AG04450 (cell line): ENCODE measurements at regions not wholly inside any gene's neighbourhood (a gene's known extent, or its start where the extent isn't known, plus 50 kb on each side); places are given as distances from the start of the nearest gene placed in this dataset.

Experiments
- CTCF ChIA-PET: fragments of 300-600, 350-600 bp; formaldehyde crosslinking; extraction: SDS; loops from one replicate; lab custom pipeline; 2022; ENCODE audit warnings: antibody characterized with exemption, inconsistent platforms; lab: Charles Lee
- POLR2A ChIA-PET: fragments of 350-600 bp; formaldehyde crosslinking; extraction: SDS; loops from one replicate; lab custom pipeline; 2021; ENCODE audit warnings: antibody characterized with exemption, inconsistent platforms; lab: Yijun Ruan, JAX
- DNase-seq: peaks from one replicate; pipeline ENCODE4 v3.0.0-alpha.2; 2011; ENCODE audit warnings: low read depth, low spot score
- H3K27ac ChIP-seq: one replicate; pipeline ENCODE4 v1.5.1; 2012; ENCODE audit warnings: low read depth, low read length, control low read depth
- H3K27me3 ChIP-seq: one replicate; pipeline ENCODE4 v1.6.0; 2012; ENCODE audit warnings: low read length; ENCODE audit not compliant: control insufficient read depth, insufficient read depth
- H3K4me3 ChIP-seq: 2 replicates; pipeline ENCODE4 v1.5.1; 2011; ENCODE audit warnings: mild to moderate bottlenecking, low read depth, low read length, control low read depth
- H3K9me3 ChIP-seq: 2 replicates; pipeline ENCODE4 v1.5.1; 2012; ENCODE audit warnings: low read length; ENCODE audit not compliant: control insufficient read depth, insufficient read depth
- CTCF ChIP-seq: IDR thresholded peaks from 2 replicates; pipeline ENCODE4 v1.5.1; 2011; ENCODE audit warnings: low read depth, low read length, control low read depth, inconsistent platforms

GRCh38 chr5:142542078-142542477 is 143.8 kb downstream of the FGF1 start:
- no peak for TF ChIP-seq CTCF
- no peak for DNase-seq
- CTCF ChIA-PET: interaction anchor here (1.4 kb wide), 1 partner anchor 172 kb away, joined by 3 read pairs; no protein-coding TSS in a partner anchor
- Histone ChIP-seq H3K27ac (no peak overlapping the region), H3K9me3 (no peaks in the 10 kb centered on the region), H3K27me3 (no peaks in the 10 kb centered on the region), H3K4me3 (no peak overlapping the region)
- POLR2A ChIA-PET: no interaction called here

- Histone ChIP-seq H3K4me3 (no peak overlapping the region), H3K27ac (no peak overlapping the region), H3K9me3 (no peaks in the 10 kb centered on the region), H3K27me3 (no peaks in the 10 kb centered on the region)
- ChIA-PET CTCF (interaction anchor here (0.6 to 1.4 kb wide), 3 partner anchors 9 to 247 kb away, joined by 3 read pairs; no protein-coding TSS in a partner anchor), POLR2A (interaction anchor here (0.6 kb wide), 1 partner anchor 922 kb away, joined by 3 read pairs; no protein-coding TSS in a partner anchor)
- TF ChIP-seq CTCF: no peak
- no peak for DNase-seq
Measured at GRCh38 chr5:142540922-142541422, 144.9 kb downstream of the FGF1 start.

- no peak overlapping the region for H3K27ac ChIP-seq
- CTCF ChIA-PET: no interaction called here
- no peak for TF ChIP-seq CTCF
Measured at GRCh38 chr5:142539154-142539740, 146.6 kb downstream of the FGF1 start.

DNA sequence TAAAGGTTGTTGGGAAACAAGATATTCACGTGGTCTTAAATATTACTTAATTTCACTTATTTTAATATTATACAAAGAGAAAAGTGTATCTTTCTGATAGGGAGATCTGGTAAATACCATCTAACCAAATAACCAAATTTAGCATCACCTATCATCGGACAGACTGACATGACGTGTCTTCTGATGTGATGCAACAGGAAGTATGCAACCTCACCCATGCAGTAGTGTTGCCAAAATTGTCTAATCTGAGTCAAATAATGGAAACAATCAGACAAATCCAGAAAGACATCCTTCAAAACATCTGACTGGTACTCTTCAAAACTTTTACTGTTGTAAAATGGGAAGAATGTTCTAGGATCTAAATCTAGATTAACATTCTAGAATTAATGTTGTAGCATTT is 148.0 kb downstream of the FGF1 start:
- POLR2A ChIA-PET: no interaction called here
- CTCF ChIA-PET: no interaction called here
- DNase-seq: no peak
- no peak overlapping the region for H3K27ac ChIP-seq
- no peaks in the 10 kb centered on the region for H3K9me3 ChIP-seq
- no peak for TF ChIP-seq CTCF
- H3K4me3 ChIP-seq: no peak overlapping the region
- no peaks in the 10 kb centered on the region for H3K27me3 ChIP-seq

More at GRCh38 chr5:142539154-142539740, 146.6 kb downstream of the FGF1 start:
- no peak overlapping the region for H3K4me3 ChIP-seq
- H3K27me3 ChIP-seq: no peaks in the 10 kb centered on the region
- no peak for DNase-seq
- POLR2A ChIA-PET: interaction anchor here (0.6 kb wide), 1 partner anchor 13 kb away, joined by 4 read pairs; no protein-coding TSS in a partner anchor
- H3K9me3 ChIP-seq: no peaks in the 10 kb centered on the region

GRCh38 chr5:142532781-142533176 is 153.1 kb downstream of the FGF1 start:
- no peak for DNase-seq
- H3K27ac ChIP-seq: no peak overlapping the region
- no peaks in the 10 kb centered on the region for H3K27me3 ChIP-seq
- no peak overlapping the region for H3K4me3 ChIP-seq
- CTCF ChIA-PET: interaction anchor here (1.0 kb wide), 1 partner anchor 180 kb away, joined by 3 read pairs; no protein-coding TSS in a partner anchor
- TF ChIP-seq CTCF: no peak
- POLR2A ChIA-PET: no interaction called here
- no peaks in the 10 kb centered on the region for H3K9me3 ChIP-seq
